OCI-LY3 (cell line): ENCODE measurements at regions not wholly inside any gene's neighbourhood (a gene's known extent, or its start where the extent isn't known, plus 50 kb on each side); places are given as distances from the start of the nearest gene placed in this dataset.

ENCODE experiments used
- EZH2phosphoT487 ChIP-seq: fragments of 200-600 bp; shearing (Covaris generic); IDR thresholded peaks from 2 replicates; pipeline ENCODE4 v1.6.1; 2018; ENCODE audit warnings: antibody characterized with exemption, mixed run types, low read depth
- TF ChIP-seq, protein P1 (sequence below): fragments of 200-600, 300-600 bp; sonication (generic); IDR thresholded peaks from 2 replicates; pipeline ENCODE4 v1.5.1; 2014; ENCODE audit warnings: antibody characterized with exemption, low read length, low read depth

DNA sequence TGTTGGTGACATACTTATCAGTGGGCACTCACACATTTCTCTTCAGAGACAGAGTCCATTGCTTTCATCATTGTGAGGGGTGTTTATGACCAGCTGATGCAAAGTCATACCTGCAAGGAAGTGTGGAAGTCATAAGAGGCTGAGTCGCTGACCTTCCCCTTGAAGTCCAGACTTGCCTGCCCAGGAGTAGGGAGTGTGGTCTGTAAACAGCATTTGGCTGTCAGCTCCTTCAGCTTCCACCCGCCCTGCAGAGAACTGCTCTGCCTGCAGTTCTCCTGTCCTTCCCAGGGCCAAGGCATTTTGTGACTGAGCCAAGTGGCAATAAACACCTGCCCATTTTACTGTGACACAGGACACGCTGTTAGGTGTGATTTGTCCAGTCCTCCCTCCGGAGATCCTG is 801.3 kb downstream of the BCL11B start:
- TF ChIP-seq, protein P1, sequence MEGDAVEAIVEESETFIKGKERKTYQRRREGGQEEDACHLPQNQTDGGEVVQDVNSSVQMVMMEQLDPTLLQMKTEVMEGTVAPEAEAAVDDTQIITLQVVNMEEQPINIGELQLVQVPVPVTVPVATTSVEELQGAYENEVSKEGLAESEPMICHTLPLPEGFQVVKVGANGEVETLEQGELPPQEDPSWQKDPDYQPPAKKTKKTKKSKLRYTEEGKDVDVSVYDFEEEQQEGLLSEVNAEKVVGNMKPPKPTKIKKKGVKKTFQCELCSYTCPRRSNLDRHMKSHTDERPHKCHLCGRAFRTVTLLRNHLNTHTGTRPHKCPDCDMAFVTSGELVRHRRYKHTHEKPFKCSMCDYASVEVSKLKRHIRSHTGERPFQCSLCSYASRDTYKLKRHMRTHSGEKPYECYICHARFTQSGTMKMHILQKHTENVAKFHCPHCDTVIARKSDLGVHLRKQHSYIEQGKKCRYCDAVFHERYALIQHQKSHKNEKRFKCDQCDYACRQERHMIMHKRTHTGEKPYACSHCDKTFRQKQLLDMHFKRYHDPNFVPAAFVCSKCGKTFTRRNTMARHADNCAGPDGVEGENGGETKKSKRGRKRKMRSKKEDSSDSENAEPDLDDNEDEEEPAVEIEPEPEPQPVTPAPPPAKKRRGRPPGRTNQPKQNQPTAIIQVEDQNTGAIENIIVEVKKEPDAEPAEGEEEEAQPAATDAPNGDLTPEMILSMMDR, result no peak
- no peak for TF ChIP-seq EZH2phosphoT487
